ENCODE measurements at regions not wholly inside any gene's neighbourhood (a gene's known extent, or its start where the extent isn't known, plus 50 kb on each side); places are given as distances from the start of the nearest gene placed in this dataset.

DNA sequence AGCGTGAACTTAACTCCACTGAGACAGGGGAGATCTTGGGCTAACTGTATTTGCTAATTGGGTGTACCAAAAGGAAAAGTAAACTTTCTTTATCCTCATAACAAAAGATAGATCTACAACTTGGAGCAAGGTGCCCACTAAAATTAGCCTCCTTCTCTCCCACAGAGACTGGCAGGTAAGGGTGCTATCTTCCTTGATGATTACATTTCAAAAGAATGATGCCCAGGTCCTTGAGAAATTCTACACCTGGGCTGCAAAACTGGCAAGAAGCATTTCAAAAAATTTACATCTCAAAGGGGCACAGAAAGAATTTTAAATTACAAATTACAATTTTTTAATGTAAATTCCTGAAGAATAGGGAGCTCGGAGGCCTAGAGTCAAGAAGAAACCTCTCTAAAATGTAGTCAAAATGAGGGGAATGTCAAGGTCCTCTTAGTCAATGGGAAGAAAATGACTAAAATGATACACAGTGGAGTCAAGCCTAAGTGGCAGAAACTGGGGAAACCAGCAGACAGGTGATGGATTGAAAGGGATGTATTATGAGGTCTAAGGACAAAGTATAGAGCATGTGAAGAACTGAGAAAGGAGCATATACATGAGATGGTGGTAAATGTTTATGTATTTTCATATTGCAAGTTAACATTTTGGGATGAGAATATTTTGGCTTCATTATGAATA, 348.3 kb upstream of the TUSC1 start:
- DNase-seq = no peak

DNA sequence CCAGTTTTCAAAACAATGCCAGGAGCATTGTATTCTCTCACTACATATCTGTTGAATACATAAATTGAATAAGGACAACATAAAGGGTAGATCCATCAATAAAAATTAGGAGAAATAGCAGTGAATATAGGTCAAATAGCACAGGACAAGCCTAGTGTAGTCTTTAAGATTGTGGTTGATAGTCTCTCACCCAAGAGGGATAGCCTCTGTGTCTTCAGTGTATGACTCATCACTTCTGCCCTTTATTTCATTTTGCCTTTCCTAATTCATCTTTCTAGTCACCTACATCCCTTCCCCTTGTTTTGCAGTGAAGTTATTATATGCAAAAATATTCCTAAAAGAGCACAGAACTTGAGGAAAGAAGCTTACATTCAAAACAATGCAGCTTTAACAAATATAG, 335.0 kb upstream of the TUSC1 start:
- DNase-seq = no peak

GRCh38 chr9:26012797-26013196, 334.6 kb upstream of the TUSC1 start:
- no peak for DNase-seq

- DNase-seq = no peak
These were observed 316.4 kb upstream of the TUSC1 start for GRCh38 chr9:25994605-25995004.

GRCh38 chr9:25990376-25990775, 312.1 kb upstream of the TUSC1 start:
- no peak for DNase-seq

- DNase-seq = no peak
These were observed 297.4 kb upstream of the TUSC1 start for GRCh38 chr9:25975667-25976066.

GRCh38 chr9:25964239-25964638, 286.0 kb upstream of the TUSC1 start:
- DNase-seq = peak; percentile 64

DNA sequence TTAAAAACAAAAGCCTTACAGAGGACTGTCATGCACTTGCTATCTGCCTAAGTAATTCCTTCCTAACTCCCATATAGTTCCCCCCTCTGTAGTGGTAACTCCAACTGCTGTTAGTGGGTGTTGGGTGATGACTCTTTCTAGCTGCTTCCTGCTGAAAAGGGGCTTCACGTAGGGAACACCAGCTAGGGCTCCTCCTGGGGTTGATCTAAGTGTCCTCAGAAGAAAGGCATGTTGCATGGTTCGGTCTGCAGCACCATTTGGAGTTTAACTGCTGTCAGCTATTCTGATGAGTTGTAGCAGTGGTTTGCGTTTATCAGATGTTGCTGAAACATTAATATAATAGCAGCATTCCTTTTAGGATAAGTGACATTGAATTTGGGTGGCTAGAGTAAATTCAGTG, 281.9 kb upstream of the TUSC1 start:
- DNase-seq = no peak

- no peak for DNase-seq
These were observed 276.0 kb upstream of the TUSC1 start for GRCh38 chr9:25954209-25954608.

- DNase-seq = no peak
These were observed 269.9 kb upstream of the TUSC1 start for GRCh38 chr9:25948182-25948581.

GRCh38 chr9:25939126-25939525, 260.9 kb upstream of the TUSC1 start:
- DNase-seq = no peak

DNA sequence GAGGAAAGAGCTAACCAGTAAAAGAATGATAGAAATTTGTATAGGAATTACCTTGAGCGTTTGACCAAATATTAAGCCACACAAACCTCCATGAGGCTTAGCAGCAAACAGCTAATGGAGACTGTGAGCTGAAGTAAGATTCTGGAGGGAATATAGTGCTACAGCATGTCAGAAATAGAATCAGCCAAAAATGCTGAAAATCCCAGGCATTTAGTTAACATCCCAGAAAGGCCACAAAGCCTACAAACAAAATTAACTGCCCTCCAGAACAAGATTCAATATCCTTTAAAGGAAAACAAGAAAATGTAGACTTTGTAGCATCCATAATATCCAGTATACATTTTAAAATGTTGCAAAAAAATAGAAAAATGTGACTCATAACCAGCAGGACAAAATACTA, 257.8 kb upstream of the TUSC1 start:
- DNase-seq = no peak

GRCh38 chr9:25935188-25935587, 256.9 kb upstream of the TUSC1 start:
- DNase-seq = no peak

DNA sequence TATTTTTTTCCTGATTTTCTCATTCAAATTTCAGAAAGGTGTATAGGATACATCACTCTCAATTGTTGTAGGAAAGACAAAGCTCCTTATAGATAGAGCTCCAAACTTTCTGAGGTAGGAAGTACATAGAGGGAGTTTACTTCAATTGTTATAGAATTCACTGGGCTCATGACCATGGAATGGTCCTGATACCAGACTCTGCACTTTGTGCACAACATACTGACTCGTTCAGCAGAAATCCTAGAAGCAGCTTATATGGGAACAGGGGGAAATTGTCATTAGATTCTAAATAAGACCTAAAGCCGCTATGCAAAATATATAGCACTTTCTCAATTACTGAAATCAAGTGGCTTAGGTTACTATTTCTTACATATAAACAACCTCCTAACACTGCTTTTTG, 240.5 kb upstream of the TUSC1 start:
- DNase-seq = no peak

- DNase-seq = no peak
These were observed 239.6 kb upstream of the TUSC1 start for GRCh38 chr9:25917731-25918362.

DNA sequence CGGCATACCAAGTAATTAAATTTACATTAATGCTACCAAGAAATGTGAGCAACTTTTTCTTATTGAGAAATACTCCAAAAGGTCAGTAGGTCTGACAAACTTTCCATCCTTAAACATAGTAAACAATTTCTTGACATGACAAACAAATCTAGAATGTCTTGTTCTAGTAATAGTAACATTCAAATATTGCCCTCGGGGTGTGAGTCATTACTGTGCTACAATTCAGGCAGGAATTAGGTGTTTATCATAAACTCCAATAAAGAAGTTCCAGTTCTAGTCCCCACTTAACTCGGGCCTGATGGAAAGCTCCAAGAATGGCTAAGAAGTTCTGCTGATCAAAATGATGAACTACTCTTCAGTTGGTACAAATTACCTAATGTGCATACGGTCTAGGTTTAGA, 235.6 kb upstream of the TUSC1 start:
- DNase-seq = no peak

GRCh38 chr9:25904701-25905100, 226.5 kb upstream of the TUSC1 start:
- no peak for DNase-seq

DNA sequence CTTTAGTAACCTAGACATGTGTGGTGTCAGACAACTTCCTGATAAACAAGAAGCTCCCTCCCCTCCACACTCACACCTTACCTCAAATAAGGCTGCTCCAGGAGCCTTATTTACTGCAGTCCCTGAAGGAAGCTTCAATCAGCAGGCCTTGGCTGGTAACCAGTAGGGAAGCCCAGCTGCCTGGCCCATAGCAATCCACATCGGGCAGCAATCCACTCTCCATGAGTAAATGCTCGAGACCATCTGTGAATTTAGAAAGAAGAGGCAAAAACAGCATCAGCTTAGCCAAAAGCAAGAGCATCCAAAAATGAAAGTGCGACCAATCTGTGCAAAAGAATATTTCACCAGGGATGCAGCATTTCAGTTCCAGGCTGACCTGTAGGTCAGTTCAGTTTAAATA, 213.3 kb upstream of the TUSC1 start:
- no peak for DNase-seq

GRCh38 chr9:25889661-25890060, 211.4 kb upstream of the TUSC1 start:
- DNase-seq = no peak

DNA sequence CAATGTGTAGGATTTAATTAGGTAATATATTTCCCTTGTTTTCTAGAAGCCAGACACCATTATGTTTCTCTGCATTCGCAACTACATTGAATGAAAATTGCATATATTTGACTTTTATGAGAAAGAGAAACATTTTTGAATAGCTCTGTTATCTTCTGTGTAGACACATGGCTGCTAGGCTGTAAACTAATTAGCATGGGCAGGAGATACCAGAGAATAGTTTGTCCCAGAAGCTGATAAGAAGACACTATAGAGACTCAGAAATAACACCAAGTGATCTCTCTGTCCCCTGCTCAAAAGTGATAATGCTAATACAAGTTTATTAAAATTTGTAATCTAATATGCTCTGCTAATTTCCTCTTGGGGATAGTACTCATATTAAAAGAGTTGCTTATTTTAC, 198.0 kb upstream of the TUSC1 start:
- DNase-seq = no peak

GRCh38 chr9:25864509-25864908, 186.3 kb upstream of the TUSC1 start:
- DNase-seq = no peak

GRCh38 chr9:25861421-25861820, 183.2 kb upstream of the TUSC1 start:
- DNase-seq = no peak

DNA sequence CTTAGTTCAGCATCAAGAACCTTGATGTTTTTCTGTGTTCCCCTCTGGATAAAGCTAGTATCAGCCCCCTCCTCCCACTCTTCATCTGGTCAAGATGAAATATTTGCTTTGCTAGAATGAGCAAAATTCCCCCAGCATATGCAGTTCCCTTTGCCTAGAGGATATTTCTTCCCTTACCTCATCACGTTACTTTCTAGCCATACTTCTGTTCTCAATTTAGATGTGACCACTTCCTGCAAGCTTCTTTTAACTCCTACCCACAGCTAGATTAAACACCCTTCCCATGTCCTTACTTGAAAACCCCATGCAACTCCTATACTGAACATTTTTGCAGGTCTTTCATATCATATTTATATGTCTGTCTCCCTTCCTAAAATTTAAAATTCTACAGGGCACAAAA, 178.9 kb upstream of the TUSC1 start:
- no peak for DNase-seq

- no peak for DNase-seq
These were observed 172.6 kb upstream of the TUSC1 start for GRCh38 chr9:25850803-25851202.

DNA sequence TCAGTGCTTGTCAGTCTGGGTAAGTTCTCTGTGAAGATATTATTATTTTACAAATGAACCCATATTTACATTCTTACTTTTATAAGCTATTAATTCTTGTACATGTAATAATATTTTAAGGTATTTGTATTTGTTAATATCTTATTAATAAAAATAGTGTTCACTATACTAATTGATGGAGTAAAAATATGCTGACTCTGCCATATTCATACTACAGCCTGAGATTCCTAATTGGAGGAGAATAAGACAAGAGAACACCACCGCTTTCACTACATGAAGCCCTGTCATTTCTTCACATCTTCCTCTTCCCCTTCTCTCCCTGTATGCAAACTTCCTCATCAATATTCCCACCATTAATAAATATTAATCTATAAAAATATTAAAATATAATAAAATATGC, 167.6 kb upstream of the TUSC1 start:
- no peak for DNase-seq

Data from RPMI8226 (cell line).